GM12891 (cell line): ENCODE measurements at regions not wholly inside any gene's neighbourhood (a gene's known extent, or its start where the extent isn't known, plus 50 kb on each side); places are given as distances from the start of the nearest gene placed in this dataset.

Experiments used
- POLR2A ChIP-seq: IDR thresholded peaks from 2 replicates; pipeline ENCODE4 v1.6.1; 2011; ENCODE audit warnings: low read depth, low read length, control low read depth
- POLR2AphosphoS5 ChIP-seq: IDR thresholded peaks from 2 replicates; pipeline ENCODE4 v1.6.1; 2011; ENCODE audit warnings: low read depth, low read length, control low read depth
- TAF1 ChIP-seq: IDR thresholded peaks from 2 replicates; pipeline ENCODE4 v1.6.1; 2011; ENCODE audit warnings: low read depth, low read length, control low read depth

DNA sequence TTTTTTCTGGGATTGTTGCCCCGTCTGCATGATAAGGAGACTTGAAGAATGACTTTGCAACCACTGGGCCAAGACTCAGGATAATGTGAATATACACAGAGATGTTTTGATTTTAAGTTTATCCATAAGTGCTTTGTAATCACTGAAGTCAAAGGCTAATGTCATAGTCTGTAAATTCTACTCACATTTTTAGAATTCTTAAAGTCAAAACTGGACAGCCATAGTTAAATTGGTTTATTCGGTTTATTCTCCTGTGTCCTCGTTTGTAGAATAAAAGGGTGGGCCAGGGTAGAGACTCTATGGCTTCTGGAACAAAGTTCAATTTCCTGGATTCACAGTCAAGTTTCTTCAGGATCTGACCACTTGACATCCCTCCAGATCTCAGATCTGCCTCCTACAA, 327.7 kb upstream of the TNC start:
- TF ChIP-seq POLR2A (no peak), POLR2AphosphoS5 (no peak), TAF1 (no peak)
